ENCODE measurements at regions not wholly inside any gene's neighbourhood (a gene's known extent, or its start where the extent isn't known, plus 50 kb on each side); places are given as distances from the start of the nearest gene placed in this dataset.

GRCh38 chr11:69986830-69987229 lies 91.3 kb upstream of the ANO1 start:
- Mint-ChIP-seq H3K27me3 (peaks cover 79% of the 10 kb centered on the region), H3K4me3 (no peak overlapping the region), H3K9me3 (no peaks in the 10 kb centered on the region), H3K4me1 (no peaks in the 10 kb centered on the region), H3K27ac (ENCODE audit: low read depth) (no peak overlapping the region), H3K36me3 (ENCODE audit: insufficient read depth) (no peaks in the 10 kb centered on the region)
- no peak for DNase-seq (ENCODE audit: low spot score in 2 of 2)
- no peak for ATAC-seq (replicated peaks; ENCODE audit: extremely low read depth, poor library complexity, severe bottlenecking)

- no peak for ATAC-seq (replicated peaks; ENCODE audit: extremely low read depth, poor library complexity, severe bottlenecking)
- Mint-ChIP-seq H3K4me3 (no peak overlapping the region), H3K27ac (ENCODE audit: low read depth) (no peak overlapping the region), H3K27me3 (peaks cover 39% of the 10 kb centered on the region), H3K4me1 (no peaks in the 10 kb centered on the region), H3K9me3 (peaks cover 5% of the 10 kb centered on the region), H3K36me3 (ENCODE audit: insufficient read depth) (no peaks in the 10 kb centered on the region)
- DNase-seq (ENCODE audit: low spot score in 2 of 2) = no peak
These were observed 86.1 kb upstream of the ANO1 start for GRCh38 chr11:69992026-69992425.

- Mint-ChIP-seq H3K4me1 (no peaks in the 10 kb centered on the region), H3K36me3 (ENCODE audit: insufficient read depth) (no peaks in the 10 kb centered on the region), H3K4me3 (no peak overlapping the region), H3K9me3 (peaks cover 5% of the 10 kb centered on the region), H3K27me3 (peaks cover 39% of the 10 kb centered on the region), H3K27ac (ENCODE audit: low read depth) (no peak overlapping the region)
- DNase-seq (ENCODE audit: low spot score in 2 of 2) (no peak), ATAC-seq (replicated peaks; ENCODE audit: extremely low read depth, poor library complexity, severe bottlenecking) (no peak)
These were observed 85.0 kb upstream of the ANO1 start for GRCh38 chr11:69992943-69993694.

- H3K9me3 Mint-ChIP-seq = peaks cover 5% of the 10 kb centered on the region
- no peak overlapping the region for H3K4me3 Mint-ChIP-seq
- no peak for DNase-seq (ENCODE audit: low spot score in 2 of 2)
- no peak overlapping the region for H3K27ac Mint-ChIP-seq (ENCODE audit: low read depth)
- no peaks in the 10 kb centered on the region for H3K4me1 Mint-ChIP-seq
- H3K27me3 Mint-ChIP-seq = peaks cover 32% of the 10 kb centered on the region
- no peak for ATAC-seq (replicated peaks; ENCODE audit: extremely low read depth, poor library complexity, severe bottlenecking)
- H3K36me3 Mint-ChIP-seq (ENCODE audit: insufficient read depth) = no peaks in the 10 kb centered on the region
These were observed 83.3 kb upstream of the ANO1 start for GRCh38 chr11:69994810-69995209.

- ATAC-seq (replicated peaks; ENCODE audit: extremely low read depth, poor library complexity, severe bottlenecking) (no peak), DNase-seq (ENCODE audit: low spot score in 2 of 2) (no peak)
- Mint-ChIP-seq H3K27me3 (peaks cover 29% of the 10 kb centered on the region), H3K36me3 (ENCODE audit: insufficient read depth) (no peaks in the 10 kb centered on the region), H3K4me1 (no peaks in the 10 kb centered on the region), H3K9me3 (peaks cover 5% of the 10 kb centered on the region), H3K4me3 (no peak overlapping the region), H3K27ac (ENCODE audit: low read depth) (no peak overlapping the region)
These were observed 82.4 kb upstream of the ANO1 start for GRCh38 chr11:69995697-69996096.

- peaks cover 24% of the 10 kb centered on the region for H3K27me3 Mint-ChIP-seq
- no peak overlapping the region for H3K27ac Mint-ChIP-seq (ENCODE audit: low read depth)
- H3K4me1 Mint-ChIP-seq = no peaks in the 10 kb centered on the region
- no peak overlapping the region for H3K4me3 Mint-ChIP-seq
- peaks cover 5% of the 10 kb centered on the region for H3K9me3 Mint-ChIP-seq
- DNase-seq (ENCODE audit: low spot score in 2 of 2) (no peak), ATAC-seq (replicated peaks; ENCODE audit: extremely low read depth, poor library complexity, severe bottlenecking) (no peak)
- no peaks in the 10 kb centered on the region for H3K36me3 Mint-ChIP-seq (ENCODE audit: insufficient read depth)
These were observed 81.7 kb upstream of the ANO1 start for GRCh38 chr11:69996451-69996850.

- Mint-ChIP-seq H3K4me3 (no peak overlapping the region), H3K4me1 (no peaks in the 10 kb centered on the region), H3K9me3 (peaks cover 5% of the 10 kb centered on the region), H3K36me3 (ENCODE audit: insufficient read depth) (no peaks in the 10 kb centered on the region), H3K27me3 (peaks cover 24% of the 10 kb centered on the region), H3K27ac (ENCODE audit: low read depth) (no peak overlapping the region)
- DNase-seq (ENCODE audit: low spot score in 2 of 2) (no peak), ATAC-seq (replicated peaks; ENCODE audit: extremely low read depth, poor library complexity, severe bottlenecking) (no peak)
These were observed 80.8 kb upstream of the ANO1 start for GRCh38 chr11:69997352-69997751.

GRCh38 chr11:69999721-70000120 lies 78.4 kb upstream of the ANO1 start:
- Mint-ChIP-seq H3K4me1 (no peaks in the 10 kb centered on the region), H3K4me3 (no peak overlapping the region), H3K9me3 (no peaks in the 10 kb centered on the region), H3K36me3 (ENCODE audit: insufficient read depth) (no peaks in the 10 kb centered on the region), H3K27me3 (peaks cover 37% of the 10 kb centered on the region), H3K27ac (ENCODE audit: low read depth) (no peak overlapping the region)
- DNase-seq (ENCODE audit: low spot score in 2 of 2) (no peak), ATAC-seq (replicated peaks; ENCODE audit: extremely low read depth, poor library complexity, severe bottlenecking) (no peak)

GRCh38 chr11:70000228-70000627 lies 77.9 kb upstream of the ANO1 start:
- ATAC-seq (replicated peaks; ENCODE audit: extremely low read depth, poor library complexity, severe bottlenecking) (no peak), DNase-seq (ENCODE audit: low spot score in 2 of 2) (no peak)
- no peak overlapping the region for H3K27ac Mint-ChIP-seq (ENCODE audit: low read depth)
- H3K4me1 Mint-ChIP-seq = no peaks in the 10 kb centered on the region
- peaks cover 37% of the 10 kb centered on the region for H3K27me3 Mint-ChIP-seq
- no peak overlapping the region for H3K4me3 Mint-ChIP-seq
- no peaks in the 10 kb centered on the region for H3K9me3 Mint-ChIP-seq
- H3K36me3 Mint-ChIP-seq (ENCODE audit: insufficient read depth) = no peaks in the 10 kb centered on the region

- Mint-ChIP-seq H3K36me3 (ENCODE audit: insufficient read depth) (no peaks in the 10 kb centered on the region), H3K27ac (ENCODE audit: low read depth) (no peak overlapping the region), H3K4me1 (no peaks in the 10 kb centered on the region), H3K4me3 (no peak overlapping the region), H3K9me3 (no peaks in the 10 kb centered on the region), H3K27me3 (peaks cover 37% of the 10 kb centered on the region)
- ATAC-seq (replicated peaks; ENCODE audit: extremely low read depth, poor library complexity, severe bottlenecking) (no peak), DNase-seq (ENCODE audit: low spot score in 2 of 2) (no peak)
These were observed 76.9 kb upstream of the ANO1 start for GRCh38 chr11:70001246-70001645.

- Mint-ChIP-seq H3K9me3 (no peaks in the 10 kb centered on the region), H3K27ac (ENCODE audit: low read depth) (no peak overlapping the region), H3K4me3 (no peak overlapping the region), H3K36me3 (ENCODE audit: insufficient read depth) (no peaks in the 10 kb centered on the region), H3K4me1 (no peaks in the 10 kb centered on the region), H3K27me3 (peaks cover 34% of the 10 kb centered on the region)
- ATAC-seq (replicated peaks; ENCODE audit: extremely low read depth, poor library complexity, severe bottlenecking) (no peak), DNase-seq (ENCODE audit: low spot score in 2 of 2) (no peak)
These were observed 75.7 kb upstream of the ANO1 start for GRCh38 chr11:70002433-70002832.

- no peaks in the 10 kb centered on the region for H3K36me3 Mint-ChIP-seq (ENCODE audit: insufficient read depth)
- no peak overlapping the region for H3K27ac Mint-ChIP-seq (ENCODE audit: low read depth)
- no peaks in the 10 kb centered on the region for H3K4me1 Mint-ChIP-seq
- DNase-seq (ENCODE audit: low spot score in 2 of 2) = no peak
- H3K9me3 Mint-ChIP-seq = no peaks in the 10 kb centered on the region
- peaks cover 14% of the 10 kb centered on the region for H3K27me3 Mint-ChIP-seq
- H3K4me3 Mint-ChIP-seq = no peak overlapping the region
- no peak for ATAC-seq (replicated peaks; ENCODE audit: extremely low read depth, poor library complexity, severe bottlenecking)
These were observed 72.9 kb upstream of the ANO1 start for GRCh38 chr11:70005107-70005818.

GRCh38 chr11:70007796-70008195 lies 70.3 kb upstream of the ANO1 start:
- DNase-seq (ENCODE audit: low spot score in 2 of 2) = no peak
- H3K4me1 Mint-ChIP-seq = no peaks in the 10 kb centered on the region
- H3K27me3 Mint-ChIP-seq = peaks cover 13% of the 10 kb centered on the region
- ATAC-seq (replicated peaks; ENCODE audit: extremely low read depth, poor library complexity, severe bottlenecking) = no peak
- no peak overlapping the region for H3K4me3 Mint-ChIP-seq
- H3K36me3 Mint-ChIP-seq (ENCODE audit: insufficient read depth) = no peaks in the 10 kb centered on the region
- no peak overlapping the region for H3K27ac Mint-ChIP-seq (ENCODE audit: low read depth)
- H3K9me3 Mint-ChIP-seq = no peaks in the 10 kb centered on the region
